HG02798 (cell line): ENCODE measurements at regions not wholly inside any gene's neighbourhood (a gene's known extent, or its start where the extent isn't known, plus 50 kb on each side); places are given as distances from the start of the nearest gene placed in this dataset.
A peak's percentile ranks its signal among the peaks of the same experiment; 100 is the strongest.

Experiments used
- ATAC-seq: cut with Tn5 transposase; IDR thresholded peaks from one replicate; pipeline ENCODE4 v1.9.1; 2021; ENCODE audit warnings: mild to moderate bottlenecking; ENCODE audit not compliant: unreplicated experiment, poor library complexity

DNA sequence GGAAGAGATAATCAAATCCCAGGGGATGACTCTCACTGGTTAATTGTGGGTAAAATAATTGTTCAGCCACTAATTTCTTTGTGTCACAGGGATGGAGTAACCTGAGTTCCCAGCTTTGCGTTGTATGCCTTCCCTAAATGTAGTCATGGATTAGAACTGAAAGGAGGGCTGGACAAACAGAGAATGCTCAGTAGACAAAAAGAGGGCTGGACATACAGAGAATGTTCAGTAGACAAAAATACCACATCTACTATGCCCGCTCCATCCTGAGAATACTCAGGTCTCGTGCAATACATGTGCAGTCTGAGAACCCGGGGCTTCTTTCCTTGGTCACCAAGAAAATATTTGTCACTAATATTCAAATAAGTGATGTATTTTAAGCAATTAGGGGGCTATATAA, 497.9 kb downstream of the EPHA4 start:
- ATAC-seq, result no peak

DNA sequence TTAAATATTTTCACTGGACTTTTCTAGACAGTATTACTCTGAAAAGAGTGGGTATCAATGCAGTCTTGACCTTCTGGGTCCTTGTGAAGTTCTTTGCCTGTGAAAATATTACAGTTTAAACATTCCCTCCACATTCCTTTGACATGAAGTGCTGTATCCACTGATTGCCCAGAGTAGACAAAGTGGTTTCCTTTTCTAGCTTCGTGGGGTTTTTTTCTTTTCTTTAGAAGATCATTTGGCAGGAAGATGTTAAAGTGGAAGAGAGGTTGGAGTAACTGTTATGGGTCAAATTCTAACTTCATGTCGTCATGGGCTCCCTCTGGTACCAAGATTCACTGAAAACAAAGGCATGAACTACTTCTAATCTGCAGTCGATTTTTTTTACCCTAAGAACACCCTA, 496.9 kb downstream of the EPHA4 start:
- ATAC-seq, result no peak

DNA sequence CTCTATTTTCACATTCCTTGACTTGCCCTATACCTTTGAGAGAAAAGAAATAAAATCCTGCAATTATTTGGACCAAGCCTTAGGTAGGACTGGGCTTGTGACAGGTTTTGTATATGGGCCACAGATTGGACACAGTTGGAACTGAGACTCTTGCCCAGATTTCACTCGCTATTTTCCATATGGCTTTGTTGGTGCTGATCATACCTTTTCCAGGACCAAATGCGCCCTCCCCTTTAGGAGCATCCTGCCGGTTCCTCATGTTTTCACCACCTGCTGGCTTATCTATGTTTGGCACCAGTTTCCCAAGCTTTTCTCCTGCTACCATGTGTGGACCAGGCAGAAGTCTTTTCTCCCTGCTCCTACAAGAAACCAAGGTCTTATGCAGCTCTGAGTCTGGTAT, 494.9 kb downstream of the EPHA4 start:
- no peak for ATAC-seq

DNA sequence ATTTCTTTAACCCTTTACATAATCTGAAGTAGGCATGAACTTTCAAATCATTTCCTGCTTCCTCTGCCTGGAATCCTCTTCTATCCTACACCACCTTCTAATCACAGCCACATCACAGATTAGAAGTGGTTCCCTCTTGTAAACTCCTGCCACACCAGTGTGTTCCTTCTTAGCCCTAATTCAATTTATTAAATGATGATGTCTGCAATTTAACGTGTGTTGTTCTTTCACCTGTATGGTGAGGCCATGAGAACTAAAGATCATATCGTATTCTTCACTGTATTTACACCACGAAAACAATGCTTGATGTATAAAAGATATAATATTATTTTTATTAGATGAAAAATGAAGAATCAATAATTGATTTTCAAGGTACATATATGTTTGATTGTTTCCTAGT, 494.3 kb downstream of the EPHA4 start:
- no peak for ATAC-seq

DNA sequence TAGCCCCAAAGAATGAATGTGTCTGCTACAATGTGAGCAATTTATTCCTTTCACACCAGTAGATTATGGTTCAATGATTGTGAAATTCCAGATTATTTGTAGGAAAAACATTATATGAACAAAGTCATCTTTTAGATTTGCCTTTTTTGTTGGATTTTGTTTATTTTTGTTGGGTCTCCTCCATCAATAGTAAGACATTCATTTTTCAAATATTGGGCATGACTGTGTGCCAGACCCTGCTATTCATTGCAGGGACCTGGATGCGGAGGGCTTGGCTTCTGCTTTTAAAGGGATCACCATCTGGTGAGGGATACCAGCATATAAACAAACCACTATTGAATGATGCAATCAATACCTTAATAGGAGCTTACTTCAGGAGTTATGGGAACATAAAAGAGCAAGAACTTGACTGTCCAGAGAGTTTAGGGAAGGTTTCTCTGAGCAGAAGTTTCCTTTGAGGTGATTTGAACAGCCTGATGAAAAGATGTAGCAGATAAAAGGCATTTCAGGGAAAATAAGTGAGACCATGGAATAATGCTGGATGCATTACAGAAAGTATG, 486.7 kb downstream of the EPHA4 start:
- ATAC-seq, result no peak

DNA sequence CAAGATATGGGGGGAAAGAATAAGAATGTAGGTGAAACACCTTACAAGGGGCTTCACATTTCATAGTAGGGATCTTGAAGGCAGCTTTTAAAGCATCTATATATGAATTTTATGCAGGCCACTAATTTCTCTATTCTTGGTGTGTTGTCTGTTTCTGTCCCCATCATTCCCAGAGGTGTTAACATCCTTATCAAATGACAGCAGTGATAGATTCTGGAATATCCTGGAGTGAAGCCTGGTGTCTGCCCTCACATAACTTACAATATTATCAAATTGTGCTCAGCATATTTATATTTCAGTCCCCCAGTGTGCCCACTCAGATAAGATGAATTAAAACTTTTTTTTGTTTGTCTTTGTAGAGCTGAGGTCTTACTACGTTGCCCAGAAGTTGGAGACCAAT, 486.2 kb downstream of the EPHA4 start:
- ATAC-seq, result no peak

DNA sequence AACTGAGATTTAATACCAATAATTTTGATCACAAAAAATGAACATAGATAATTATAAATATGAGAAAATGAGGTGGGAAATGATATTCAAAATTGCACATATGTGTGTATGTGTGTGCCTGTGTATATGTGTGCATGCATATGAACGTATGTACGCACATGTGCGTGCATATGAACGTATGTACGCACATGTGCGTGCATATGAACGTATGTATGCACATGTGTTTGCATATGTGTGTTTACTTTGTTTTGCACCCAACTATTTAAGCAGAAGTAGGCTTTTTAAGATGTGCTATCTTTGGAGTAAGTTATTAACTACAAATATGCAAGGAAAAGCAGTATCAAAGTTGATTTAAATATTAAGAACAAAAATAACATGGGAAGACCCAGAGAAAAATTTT, 484.3 kb downstream of the EPHA4 start:
- no peak for ATAC-seq

DNA sequence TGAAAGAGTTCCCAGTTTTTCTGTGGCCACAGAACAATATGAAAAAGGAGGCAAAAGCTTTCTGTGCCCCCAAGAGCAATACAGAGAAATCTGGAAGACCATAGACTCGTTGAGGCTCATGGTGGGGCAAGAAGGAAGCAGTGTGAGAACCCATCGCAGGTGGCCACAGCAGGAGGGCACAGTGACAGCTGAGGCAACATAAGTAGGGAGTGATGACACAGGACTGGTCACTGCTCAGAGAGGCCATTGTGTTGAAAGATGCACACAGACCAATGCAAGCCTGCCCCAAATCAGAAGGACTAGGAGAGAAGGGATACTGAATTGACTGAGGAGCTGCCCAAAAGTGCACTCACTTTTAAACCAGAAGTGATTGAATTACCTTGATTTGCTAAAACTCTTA, 483.6 kb downstream of the EPHA4 start:
- ATAC-seq, result no peak

DNA sequence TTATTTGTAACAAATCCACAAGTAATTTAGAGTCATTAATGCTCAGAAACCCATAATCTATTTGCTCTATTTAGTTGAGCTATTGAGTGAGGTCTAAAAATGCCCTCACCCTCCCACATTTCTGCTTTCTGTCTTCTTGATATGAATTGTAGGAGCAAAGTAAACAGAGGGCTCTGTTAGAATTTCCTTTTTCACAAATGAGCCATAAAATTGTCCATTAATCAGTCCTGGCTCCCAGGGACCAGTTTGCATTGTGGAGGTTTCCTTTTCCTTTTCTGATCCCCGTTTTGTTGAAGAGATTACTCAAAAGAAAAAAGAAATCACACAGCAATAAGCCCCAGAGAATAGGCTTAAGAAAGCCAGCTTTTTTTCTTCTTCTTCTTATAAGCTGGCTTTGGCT, 476.7 kb downstream of the EPHA4 start:
- no peak for ATAC-seq

DNA sequence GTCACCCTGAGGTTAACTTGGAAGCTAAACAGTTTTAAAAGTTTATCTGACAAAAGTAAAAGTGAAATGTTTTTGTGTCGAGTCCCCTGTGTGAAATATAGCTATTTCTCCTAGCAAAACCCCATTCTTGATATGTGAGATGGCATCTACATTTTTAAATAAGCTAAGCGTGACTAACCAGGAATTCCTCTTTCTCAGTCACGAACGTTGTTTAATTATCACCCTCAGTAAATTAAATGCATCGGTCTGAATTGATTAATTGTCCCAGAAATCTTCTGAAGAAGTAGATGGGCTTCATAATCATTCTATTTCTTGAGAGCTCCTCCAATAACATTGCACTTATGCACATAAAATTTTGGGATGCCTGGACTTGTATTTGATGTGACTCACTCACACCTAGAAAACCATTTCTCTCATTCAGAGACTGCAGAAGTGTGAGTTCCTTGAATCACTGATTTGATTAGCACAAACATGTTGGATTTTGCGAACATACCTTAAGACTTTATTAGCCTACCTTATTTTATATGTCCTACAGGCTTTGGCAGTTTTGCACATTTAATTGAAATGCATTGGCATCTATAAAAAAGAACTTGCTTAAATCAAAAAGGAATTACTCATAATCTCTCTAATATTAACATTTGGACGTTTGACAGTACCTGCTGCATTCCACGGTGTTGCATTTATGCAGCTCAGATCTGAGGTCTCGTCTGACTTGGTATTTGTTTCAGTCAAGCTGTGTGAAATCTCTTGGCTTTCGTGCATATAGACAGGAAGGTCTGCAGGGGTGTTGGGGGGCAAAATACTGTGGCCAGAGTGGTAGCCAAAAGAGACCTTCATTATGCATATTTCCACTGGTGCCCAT, 475.2 kb downstream of the EPHA4 start:
- no peak for ATAC-seq

DNA sequence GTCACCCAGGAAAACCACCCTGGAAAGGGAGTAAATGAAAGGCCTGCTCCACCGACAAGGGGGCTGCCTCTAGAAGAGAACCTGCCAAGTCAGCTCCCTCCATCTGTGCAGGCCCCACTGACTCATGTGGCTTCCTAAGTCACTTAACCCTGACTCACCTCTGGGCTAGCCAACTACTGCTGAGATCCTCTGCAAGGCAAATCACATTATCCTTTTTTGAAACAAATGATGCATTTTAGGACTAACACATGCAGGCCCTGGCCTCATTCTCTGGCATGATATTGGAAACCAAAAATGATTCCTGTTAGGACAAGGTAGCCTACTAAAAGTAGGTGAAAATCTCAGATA, 474.6 kb downstream of the EPHA4 start:
- no peak for ATAC-seq

DNA sequence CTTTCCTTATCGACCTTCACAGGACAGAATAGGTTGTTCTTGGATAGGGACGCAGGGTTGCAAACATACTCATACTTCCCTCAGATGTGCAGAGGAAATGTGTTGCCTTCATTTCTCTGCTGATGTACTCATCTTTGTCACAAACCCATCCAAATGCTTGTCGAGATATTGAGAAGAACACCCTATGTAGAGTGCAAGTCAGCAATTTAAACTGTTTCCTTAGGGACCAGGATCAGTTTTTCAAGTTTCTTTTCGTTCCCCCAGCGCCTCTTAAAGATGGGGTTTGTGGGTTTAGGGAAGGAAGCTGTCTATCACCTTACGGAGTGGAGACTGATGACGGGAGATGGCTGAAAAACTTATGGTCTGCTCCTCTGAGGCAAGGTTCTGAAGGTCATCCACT, 474.2 kb downstream of the EPHA4 start:
- ATAC-seq, result no peak

DNA sequence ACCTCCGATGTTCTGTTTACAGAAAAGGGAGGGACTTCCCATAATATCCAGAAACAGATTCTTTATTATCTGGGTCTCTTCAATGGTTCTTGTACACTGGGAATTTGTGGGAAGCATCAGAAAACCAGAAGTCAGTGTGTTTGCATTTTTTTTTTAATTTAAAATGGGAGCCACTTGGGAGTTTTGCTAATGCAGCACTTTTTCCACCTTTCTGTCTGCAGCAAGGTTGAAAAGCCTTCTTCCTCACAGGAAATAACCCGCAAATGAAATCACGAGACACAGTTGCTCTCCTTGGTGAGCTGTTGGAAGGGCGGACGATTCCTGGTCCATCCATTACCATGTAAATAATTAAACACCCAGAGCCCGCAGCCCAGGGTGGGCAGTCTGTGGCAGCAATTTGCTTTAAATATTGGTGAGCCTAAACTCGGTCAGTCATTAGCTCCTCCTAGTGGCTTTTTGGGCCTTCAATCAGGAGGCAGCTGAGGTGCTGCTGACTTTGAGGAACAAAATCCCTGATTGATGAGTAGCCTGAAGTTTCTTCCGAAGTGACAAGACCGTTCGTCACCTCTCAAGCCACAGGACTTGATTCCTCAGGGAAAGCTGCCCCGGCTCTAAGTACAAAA, 471.5 kb downstream of the EPHA4 start:
- no peak for ATAC-seq

DNA sequence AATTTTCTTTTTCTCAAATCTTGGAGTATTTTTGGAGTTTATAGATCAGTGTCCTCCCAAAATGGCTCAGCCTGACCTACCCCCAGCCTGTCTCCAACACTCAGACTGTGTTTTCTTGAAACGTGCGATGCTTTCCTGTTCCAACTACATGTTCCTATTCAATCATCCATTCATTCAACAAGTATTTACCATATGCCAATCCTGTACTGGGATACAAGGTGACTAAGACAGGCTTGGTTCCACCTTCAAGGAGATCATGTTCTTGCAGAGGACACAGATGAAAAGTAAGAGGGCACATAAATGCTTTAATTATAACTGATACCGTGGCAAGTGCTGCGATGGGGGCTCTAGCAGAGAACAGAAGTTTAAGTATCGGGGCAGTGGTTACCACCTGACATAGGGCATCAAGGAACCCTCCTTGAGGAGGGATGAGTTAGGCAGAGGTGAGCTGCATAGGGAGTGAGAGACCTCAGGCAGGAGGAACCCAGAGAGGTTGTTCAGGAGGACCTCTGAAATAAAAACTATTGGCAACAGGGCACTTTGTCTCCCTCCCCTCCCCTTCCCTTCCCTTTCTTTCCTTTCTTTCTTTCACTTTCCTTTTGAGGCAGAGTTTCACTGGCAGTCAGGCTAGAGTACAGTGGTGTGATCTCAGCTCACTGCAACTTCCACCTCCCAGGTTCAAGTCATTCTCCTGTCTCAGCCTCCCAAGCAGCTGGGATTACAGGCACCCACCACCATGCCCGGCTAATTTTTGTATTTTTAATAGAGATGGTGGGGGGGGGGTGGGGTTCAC, 469.0 kb downstream of the EPHA4 start:
- peak; percentile 75 for ATAC-seq

DNA sequence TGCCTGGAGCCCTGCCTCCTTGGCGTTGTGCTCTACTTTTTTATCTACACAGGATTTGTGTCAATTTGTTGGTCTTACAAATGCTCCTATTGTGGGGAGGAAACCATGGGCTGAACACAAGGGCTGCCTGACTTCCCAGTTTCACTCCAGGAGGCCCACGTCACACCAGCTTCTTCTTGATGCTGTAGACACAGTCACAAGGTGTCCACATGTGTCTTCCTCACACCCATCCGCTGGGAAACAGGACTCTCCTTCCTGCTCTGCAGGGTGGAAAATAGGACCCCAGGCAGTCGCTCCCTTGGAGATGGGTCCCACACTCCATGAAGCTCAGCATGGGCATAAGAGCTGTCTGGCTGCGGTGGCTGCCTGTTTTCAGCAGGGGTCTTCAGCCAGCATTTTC, 468.2 kb downstream of the EPHA4 start:
- ATAC-seq, result no peak

DNA sequence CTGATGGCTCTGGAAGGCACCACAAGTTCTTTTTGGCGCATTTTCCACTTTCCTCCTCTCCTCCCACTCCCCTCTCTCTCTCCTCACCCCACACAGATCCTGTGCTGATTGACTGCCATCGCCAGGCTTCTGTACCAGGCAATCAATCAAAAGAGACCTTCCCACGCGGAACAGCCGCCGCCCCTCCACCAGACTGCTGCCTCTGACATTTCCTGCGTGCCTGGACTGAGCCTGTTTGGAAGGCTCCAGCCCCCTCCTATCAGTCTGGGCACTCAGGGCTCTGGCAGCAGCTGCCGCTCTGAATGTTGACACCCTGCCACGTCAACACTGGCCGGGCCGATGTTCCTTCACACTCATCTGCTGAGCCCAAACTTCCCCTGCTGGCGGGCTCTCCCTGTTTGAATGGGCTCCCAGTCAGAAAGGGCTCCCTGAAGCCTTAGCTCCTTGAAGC, 467.7 kb downstream of the EPHA4 start:
- no peak for ATAC-seq

DNA sequence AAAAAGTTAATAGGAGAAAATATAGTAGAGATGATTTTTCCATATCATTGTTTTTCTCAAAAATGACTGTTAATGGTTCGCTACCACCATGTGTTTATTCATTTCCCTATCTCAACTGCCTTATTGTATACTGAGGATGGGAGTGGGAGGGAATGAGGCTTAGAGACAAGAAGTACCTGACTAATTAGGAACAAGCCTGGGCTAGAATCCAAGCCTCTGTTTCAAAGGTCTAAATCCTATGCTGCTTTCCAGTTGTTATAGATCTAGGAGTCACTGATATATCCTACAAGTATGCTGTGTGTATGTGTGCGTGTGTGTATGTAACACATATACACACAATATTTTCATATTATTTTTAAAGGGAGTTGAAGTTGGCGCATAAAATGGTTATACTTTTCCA, 465.9 kb downstream of the EPHA4 start:
- no peak for ATAC-seq

DNA sequence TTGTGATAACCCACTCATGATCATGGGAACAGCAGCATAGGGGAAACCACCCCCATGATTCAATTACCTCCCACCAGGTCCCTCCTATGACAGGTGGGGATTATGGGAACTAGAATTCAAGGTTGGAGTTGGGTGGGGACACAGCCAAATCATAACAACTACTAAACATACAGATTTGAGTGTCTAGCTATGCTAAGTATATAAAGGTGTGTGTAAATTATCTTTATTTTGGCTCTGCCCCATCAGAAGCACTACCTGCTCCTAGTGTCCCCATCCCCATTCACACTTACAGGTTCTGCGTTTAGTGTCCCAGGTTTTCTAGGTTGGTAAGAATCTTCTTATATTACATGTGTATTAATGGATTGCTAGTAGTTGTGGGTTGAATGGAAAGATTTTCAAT, 464.7 kb downstream of the EPHA4 start:
- ATAC-seq, result no peak

DNA sequence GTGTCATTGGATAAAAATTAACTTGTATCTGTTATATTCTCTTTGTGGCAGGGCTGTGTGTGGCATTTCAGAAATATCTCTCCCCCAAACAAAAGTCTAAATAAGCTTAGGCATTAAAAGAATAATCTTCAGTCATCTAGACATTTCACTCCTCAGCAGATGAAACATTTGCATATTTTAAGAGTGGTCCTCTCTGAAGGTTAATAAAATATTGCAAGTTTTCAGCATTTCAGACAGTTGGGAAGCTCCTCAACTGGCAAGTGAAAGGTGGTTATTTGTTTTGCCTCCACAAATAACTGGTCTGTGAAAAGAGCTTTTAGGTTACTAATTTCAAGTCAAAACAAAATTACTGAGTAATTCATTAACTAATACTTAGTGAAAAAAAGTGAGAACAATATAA, 462.6 kb downstream of the EPHA4 start:
- ATAC-seq, result no peak

DNA sequence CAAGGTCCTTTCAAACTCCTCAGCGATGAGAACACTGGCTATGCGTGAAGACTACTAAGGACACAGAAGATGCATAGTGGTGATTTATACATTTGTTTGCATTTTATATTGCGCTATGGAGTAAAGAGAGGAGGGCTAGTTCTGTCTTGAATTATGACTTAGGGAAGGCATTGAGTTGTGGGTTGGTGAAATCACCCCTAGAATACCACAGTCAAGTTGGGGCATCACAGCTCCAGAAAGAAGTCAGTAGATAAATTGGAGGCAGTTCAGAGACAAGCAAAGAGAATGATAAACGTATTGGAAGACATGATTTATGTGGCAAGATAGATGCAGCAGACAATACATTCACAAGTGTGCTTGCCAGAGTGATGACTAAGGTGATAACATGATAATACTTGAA, 460.4 kb downstream of the EPHA4 start:
- ATAC-seq, result no peak

DNA sequence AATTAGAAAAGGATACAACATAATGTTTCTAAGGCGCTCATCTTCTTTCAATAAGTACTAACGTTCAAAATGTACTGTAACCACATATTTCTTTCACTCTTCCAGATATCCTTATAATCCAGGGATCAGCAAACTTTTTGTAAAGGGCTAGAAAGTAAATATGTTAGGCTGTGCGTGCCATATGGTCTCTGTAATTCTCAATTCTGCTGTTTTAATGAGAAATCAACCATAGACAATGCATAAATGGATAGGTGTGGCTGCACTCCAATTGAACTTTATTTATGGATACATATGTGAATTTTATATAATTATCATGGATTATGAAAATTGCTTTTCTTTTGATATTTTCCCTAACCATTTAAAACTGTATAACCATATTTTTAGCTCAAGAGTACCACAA, 459.4 kb downstream of the EPHA4 start:
- no peak for ATAC-seq
